ENCODE measurements at regions not wholly inside any gene's neighbourhood (a gene's known extent, or its start where the extent isn't known, plus 50 kb on each side); places are given as distances from the start of the nearest gene placed in this dataset.

DNA sequence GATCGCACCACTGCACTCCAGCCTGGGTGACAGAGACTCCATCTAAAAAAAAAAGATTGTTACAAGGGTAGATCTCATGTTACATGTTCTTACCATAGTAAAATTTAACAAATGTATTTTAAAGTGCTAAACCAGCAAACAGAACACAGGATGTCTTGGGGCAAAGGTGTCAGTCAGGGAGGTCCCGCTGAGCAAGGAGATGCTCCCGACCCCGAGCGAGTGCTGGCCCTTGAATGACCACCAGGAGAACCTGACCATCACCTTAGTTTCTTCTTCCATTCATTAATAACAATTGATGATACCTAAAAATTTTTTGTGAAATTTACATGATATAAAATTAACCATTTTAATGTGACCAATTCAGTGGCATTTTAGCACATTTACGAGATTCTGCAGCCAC is 241.6 kb upstream of the GPR26 start:
- no peak for TF ChIP-seq POLR2AphosphoS5 (IDR thresholded peaks at IDR 0.05; ENCODE audit: insufficient read depth in 1 of 2, low read depth in 1 of 2)
- TF ChIP-seq, protein P1, sequence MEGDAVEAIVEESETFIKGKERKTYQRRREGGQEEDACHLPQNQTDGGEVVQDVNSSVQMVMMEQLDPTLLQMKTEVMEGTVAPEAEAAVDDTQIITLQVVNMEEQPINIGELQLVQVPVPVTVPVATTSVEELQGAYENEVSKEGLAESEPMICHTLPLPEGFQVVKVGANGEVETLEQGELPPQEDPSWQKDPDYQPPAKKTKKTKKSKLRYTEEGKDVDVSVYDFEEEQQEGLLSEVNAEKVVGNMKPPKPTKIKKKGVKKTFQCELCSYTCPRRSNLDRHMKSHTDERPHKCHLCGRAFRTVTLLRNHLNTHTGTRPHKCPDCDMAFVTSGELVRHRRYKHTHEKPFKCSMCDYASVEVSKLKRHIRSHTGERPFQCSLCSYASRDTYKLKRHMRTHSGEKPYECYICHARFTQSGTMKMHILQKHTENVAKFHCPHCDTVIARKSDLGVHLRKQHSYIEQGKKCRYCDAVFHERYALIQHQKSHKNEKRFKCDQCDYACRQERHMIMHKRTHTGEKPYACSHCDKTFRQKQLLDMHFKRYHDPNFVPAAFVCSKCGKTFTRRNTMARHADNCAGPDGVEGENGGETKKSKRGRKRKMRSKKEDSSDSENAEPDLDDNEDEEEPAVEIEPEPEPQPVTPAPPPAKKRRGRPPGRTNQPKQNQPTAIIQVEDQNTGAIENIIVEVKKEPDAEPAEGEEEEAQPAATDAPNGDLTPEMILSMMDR (IDR thresholded peaks at IDR 0.05): no peak
- TF ChIP-seq POLR2A (IDR thresholded peaks at IDR 0.05): no peak

Measured in vagina (tissue), 2 donors.